ENCODE measurements at regions not wholly inside any gene's neighbourhood (a gene's known extent, or its start where the extent isn't known, plus 50 kb on each side); places are given as distances from the start of the nearest gene placed in this dataset.

DNA sequence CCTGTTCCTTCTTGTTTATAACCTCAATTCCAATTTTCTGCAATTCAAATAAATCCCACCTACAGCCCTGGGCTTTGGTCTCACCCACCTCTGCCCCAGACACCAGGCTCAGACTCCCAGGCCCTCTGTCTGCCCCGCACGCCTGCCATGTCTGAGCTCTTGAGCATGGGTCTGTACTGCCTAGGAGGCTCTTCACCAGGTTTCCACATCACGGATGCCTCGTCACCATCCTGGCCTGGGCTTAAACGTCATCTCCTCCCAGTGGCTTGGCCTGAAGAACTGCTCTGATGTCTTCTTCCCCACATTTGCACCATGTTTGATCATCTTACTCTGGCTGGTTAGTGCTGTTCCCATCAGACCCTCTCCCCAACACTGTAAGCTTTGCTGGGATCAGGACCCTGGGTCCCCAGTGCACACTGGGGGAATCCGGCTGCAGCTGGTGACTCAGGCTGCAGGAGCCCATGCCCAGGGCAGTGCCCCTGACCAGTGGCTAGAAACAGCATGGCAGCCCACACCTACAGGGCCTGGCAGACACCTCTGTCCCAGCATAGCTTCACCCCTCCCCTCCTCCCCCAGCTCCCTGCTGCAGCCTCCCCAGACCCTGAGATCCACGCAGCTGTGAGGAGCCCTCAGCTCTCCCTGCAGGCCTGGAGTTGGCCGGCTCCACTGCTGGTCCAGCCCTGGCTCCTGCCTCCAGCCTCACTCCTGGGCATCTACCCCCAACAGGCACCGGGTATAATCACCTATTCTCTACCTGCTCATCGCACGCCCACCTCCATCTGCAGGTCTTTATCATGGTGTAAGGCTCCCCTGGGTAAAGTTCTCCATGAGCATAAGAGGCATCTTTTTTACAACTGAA, 162.8 kb upstream of the NSMCE3 start:
- H3K27ac ChIP-seq, result no peak overlapping the region
- TF ChIP-seq CTCF (conservative IDR thresholded peaks at IDR 0.05; ENCODE audit: low read depth, low read length), result no peak
- H3K79me2 ChIP-seq (ENCODE audit: insufficient read depth, low read depth), result no peaks in the 10 kb centered on the region
- H3K4me1 ChIP-seq (ENCODE audit: low read depth, poor library complexity, severe bottlenecking), result no peaks in the 10 kb centered on the region
- no peaks in the 10 kb centered on the region for H4K20me1 ChIP-seq (ENCODE audit: insufficient read depth)
- no peaks in the 10 kb centered on the region for H3K36me3 ChIP-seq (ENCODE audit: insufficient read depth)
- no peak overlapping the region for H3K4me3 ChIP-seq (IDR thresholded peaks at IDR 0.05; ENCODE audit: insufficient read depth, low read depth, low read length)
- no peak overlapping the region for H3K4me2 ChIP-seq
- H3K9ac ChIP-seq, result no peak overlapping the region
- no peak overlapping the region for H2AFZ ChIP-seq (ENCODE audit: low read depth)
- no peaks in the 10 kb centered on the region for H3K27me3 ChIP-seq (ENCODE audit: insufficient read depth, low read depth)

GRCh38 chr15:29430831-29431230, 161.2 kb upstream of the NSMCE3 start:
- no peak for TF ChIP-seq CTCF (conservative IDR thresholded peaks at IDR 0.05; ENCODE audit: low read depth, low read length)

GRCh38 chr15:29430124-29430523, 160.5 kb upstream of the NSMCE3 start:
- Histone ChIP-seq H3K27ac (no peak overlapping the region), H3K79me2 (ENCODE audit: insufficient read depth, low read depth) (no peaks in the 10 kb centered on the region), H3K4me2 (no peak overlapping the region), H3K27me3 (ENCODE audit: insufficient read depth, low read depth) (no peaks in the 10 kb centered on the region), H3K4me1 (ENCODE audit: low read depth, poor library complexity, severe bottlenecking) (no peaks in the 10 kb centered on the region), H4K20me1 (ENCODE audit: insufficient read depth) (no peaks in the 10 kb centered on the region), H3K9ac (no peak overlapping the region), H3K4me3 (IDR thresholded peaks at IDR 0.05; ENCODE audit: insufficient read depth, low read depth, low read length) (no peak overlapping the region), H3K36me3 (ENCODE audit: insufficient read depth) (no peaks in the 10 kb centered on the region), H2AFZ (ENCODE audit: low read depth) (no peak overlapping the region)
- TF ChIP-seq CTCF (conservative IDR thresholded peaks at IDR 0.05; ENCODE audit: low read depth, low read length), result no peak

More at GRCh38 chr15:29430831-29431230, 161.2 kb upstream of the NSMCE3 start:
- H3K4me3 ChIP-seq (IDR thresholded peaks at IDR 0.05; ENCODE audit: insufficient read depth, low read depth, low read length), result no peak overlapping the region
- no peak overlapping the region for H3K27ac ChIP-seq
- no peaks in the 10 kb centered on the region for H3K36me3 ChIP-seq (ENCODE audit: insufficient read depth)
- H3K9ac ChIP-seq, result no peak overlapping the region
- H3K4me1 ChIP-seq (ENCODE audit: low read depth, poor library complexity, severe bottlenecking), result no peaks in the 10 kb centered on the region
- H2AFZ ChIP-seq (ENCODE audit: low read depth), result no peak overlapping the region
- no peaks in the 10 kb centered on the region for H3K79me2 ChIP-seq (ENCODE audit: insufficient read depth, low read depth)
- no peaks in the 10 kb centered on the region for H3K27me3 ChIP-seq (ENCODE audit: insufficient read depth, low read depth)
- no peaks in the 10 kb centered on the region for H4K20me1 ChIP-seq (ENCODE audit: insufficient read depth)
- no peak overlapping the region for H3K4me2 ChIP-seq

GRCh38 chr15:29429584-29429983, 160.0 kb upstream of the NSMCE3 start:
- H3K27me3 ChIP-seq (ENCODE audit: insufficient read depth, low read depth), result no peaks in the 10 kb centered on the region
- H2AFZ ChIP-seq (ENCODE audit: low read depth), result no peak overlapping the region
- no peaks in the 10 kb centered on the region for H3K36me3 ChIP-seq (ENCODE audit: insufficient read depth)
- no peak overlapping the region for H3K4me3 ChIP-seq (IDR thresholded peaks at IDR 0.05; ENCODE audit: insufficient read depth, low read depth, low read length)
- H4K20me1 ChIP-seq (ENCODE audit: insufficient read depth), result no peaks in the 10 kb centered on the region
- H3K4me2 ChIP-seq, result no peak overlapping the region
- H3K27ac ChIP-seq, result no peak overlapping the region
- H3K79me2 ChIP-seq (ENCODE audit: insufficient read depth, low read depth), result no peaks in the 10 kb centered on the region
- TF ChIP-seq CTCF (conservative IDR thresholded peaks at IDR 0.05; ENCODE audit: low read depth, low read length), result no peak
- H3K4me1 ChIP-seq (ENCODE audit: low read depth, poor library complexity, severe bottlenecking), result no peaks in the 10 kb centered on the region
- no peak overlapping the region for H3K9ac ChIP-seq

Measured in KMS-11 (cell line).